ENCODE measurements at regions not wholly inside any gene's neighbourhood (a gene's known extent, or its start where the extent isn't known, plus 50 kb on each side); places are given as distances from the start of the nearest gene placed in this dataset.

GRCh38 chr4:111466811-111467604, 678.2 kb upstream of the FAM241A start:
- Mint-ChIP-seq H3K36me3 (peaks cover 7% of the 10 kb centered on the region), H3K9me3 (peaks cover 21% of the 10 kb centered on the region), H3K4me1 (peaks cover 7% of the 10 kb centered on the region), H3K27ac (no peak overlapping the region), H3K27me3 (ENCODE audit: low read depth) (no peaks in the 10 kb centered on the region), H3K4me3 (no peak overlapping the region)
- no peak for DNase-seq (ENCODE audit: low spot score in 2 of 2, unreplicated experiment in 2 of 2)
- no peak for TF ChIP-seq CTCF (IDR thresholded peaks at IDR 0.05; ENCODE audit: unreplicated experiment)

GRCh38 chr4:111475001-111475400, 670.3 kb upstream of the FAM241A start:
- H3K27me3 Mint-ChIP-seq (ENCODE audit: low read depth) = no peaks in the 10 kb centered on the region
- H3K27ac Mint-ChIP-seq = no peak overlapping the region
- TF ChIP-seq CTCF (IDR thresholded peaks at IDR 0.05; ENCODE audit: unreplicated experiment) = peak; percentile 17
- peaks cover 6% of the 10 kb centered on the region for H3K9me3 Mint-ChIP-seq
- DNase-seq (ENCODE audit: low spot score in 2 of 2, unreplicated experiment in 2 of 2) = peak in 1 of 2 experiments; percentile 43
- no peak overlapping the region for H3K4me3 Mint-ChIP-seq
- peaks cover 10% of the 10 kb centered on the region for H3K4me1 Mint-ChIP-seq
- peaks cover 4% of the 10 kb centered on the region for H3K36me3 Mint-ChIP-seq

- H3K4me3 Mint-ChIP-seq = no peak overlapping the region
- no peak overlapping the region for H3K27ac Mint-ChIP-seq
- no peaks in the 10 kb centered on the region for H3K27me3 Mint-ChIP-seq (ENCODE audit: low read depth)
- H3K4me1 Mint-ChIP-seq = peaks cover 10% of the 10 kb centered on the region
- no peak for TF ChIP-seq CTCF (IDR thresholded peaks at IDR 0.05; ENCODE audit: unreplicated experiment)
- DNase-seq (ENCODE audit: low spot score in 2 of 2, unreplicated experiment in 2 of 2) = no peak
- H3K36me3 Mint-ChIP-seq = no peaks in the 10 kb centered on the region
- no peaks in the 10 kb centered on the region for H3K9me3 Mint-ChIP-seq
Observed at GRCh38 chr4:111475666-111476065, 669.6 kb upstream of the FAM241A start.

- no peaks in the 10 kb centered on the region for H3K36me3 Mint-ChIP-seq
- no peak overlapping the region for H3K4me3 Mint-ChIP-seq
- H3K4me1 Mint-ChIP-seq = no peaks in the 10 kb centered on the region
- peaks cover under 1% of the 10 kb centered on the region for H3K9me3 Mint-ChIP-seq
- no peak for TF ChIP-seq CTCF (IDR thresholded peaks at IDR 0.05; ENCODE audit: unreplicated experiment)
- H3K27ac Mint-ChIP-seq = no peak overlapping the region
- no peak for DNase-seq (ENCODE audit: low spot score in 2 of 2, unreplicated experiment in 2 of 2)
- no peaks in the 10 kb centered on the region for H3K27me3 Mint-ChIP-seq (ENCODE audit: low read depth)
Observed at GRCh38 chr4:111480510-111480909, 664.7 kb upstream of the FAM241A start.

GRCh38 chr4:111483375-111484169, 661.7 kb upstream of the FAM241A start:
- Mint-ChIP-seq H3K27me3 (ENCODE audit: low read depth) (no peaks in the 10 kb centered on the region), H3K36me3 (peaks cover 2% of the 10 kb centered on the region), H3K4me3 (no peak overlapping the region), H3K4me1 (no peaks in the 10 kb centered on the region), H3K27ac (no peak overlapping the region), H3K9me3 (peaks cover 18% of the 10 kb centered on the region)
- TF ChIP-seq CTCF (IDR thresholded peaks at IDR 0.05; ENCODE audit: unreplicated experiment) = no peak
- no peak for DNase-seq (ENCODE audit: low spot score in 2 of 2, unreplicated experiment in 2 of 2)
